ENCODE measurements at regions not wholly inside any gene's neighbourhood (a gene's known extent, or its start where the extent isn't known, plus 50 kb on each side); places are given as distances from the start of the nearest gene placed in this dataset.

DNA sequence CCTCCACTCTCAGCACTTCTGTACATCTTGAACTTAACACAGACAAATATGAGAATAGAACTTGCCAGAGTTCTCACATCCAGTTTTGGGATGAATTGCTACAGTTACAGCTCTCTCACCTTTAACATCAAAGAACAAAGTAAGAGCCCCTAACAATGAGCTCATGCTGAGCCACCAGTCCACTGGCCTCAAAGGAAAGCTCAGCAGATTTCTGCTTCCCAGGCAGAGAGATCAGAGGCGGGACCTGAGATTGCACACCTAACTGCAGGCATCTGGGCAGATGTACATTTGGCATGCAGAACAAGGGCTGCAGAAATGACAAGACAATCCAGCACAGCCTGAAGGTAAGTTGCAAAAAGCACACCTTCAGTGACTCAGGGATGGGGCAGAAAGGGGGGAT is 300.9 kb downstream of the MRPS30 start:
- Histone ChIP-seq H3K4me1 (no peaks in the 10 kb centered on the region), H3K4me2 (no peak overlapping the region), H3K27ac (no peak overlapping the region), H3K4me3 (no peak overlapping the region), H3K9me3 (no peaks in the 10 kb centered on the region)
- POLR2A ChIA-PET = no interaction called here
- FAIRE-seq (no peak), DNase-seq (ENCODE audit: low read depth in 1 of 2, low spot score in 1 of 2) (no peak), ATAC-seq (no peak)
- 0% methylated on average over 1 of the region's 1 CpG for WGBS (ENCODE audit: missing lambda C conversion rate)
- TF ChIP-seq TFCP2L1 (CRISPR knock-in tag; IDR thresholded peaks at IDR 0.05) (no peak), PHF8 (IDR thresholded peaks at IDR 0.05; ENCODE audit: borderline replicate concordance, low read depth) (no peak), RNF2 (IDR thresholded peaks at IDR 0.05; ENCODE audit: borderline replicate concordance, low read depth) (no peak), HDAC2 (IDR thresholded peaks at IDR 0.05) (no peak)
- TF ChIP-seq, protein P1, sequence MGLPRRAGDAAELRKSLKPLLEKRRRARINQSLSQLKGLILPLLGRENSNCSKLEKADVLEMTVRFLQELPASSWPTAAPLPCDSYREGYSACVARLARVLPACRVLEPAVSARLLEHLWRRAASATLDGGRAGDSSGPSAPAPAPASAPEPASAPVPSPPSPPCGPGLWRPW (IDR thresholded peaks at IDR 0.05) = no peak
- TF ChIP-seq, protein P2, sequence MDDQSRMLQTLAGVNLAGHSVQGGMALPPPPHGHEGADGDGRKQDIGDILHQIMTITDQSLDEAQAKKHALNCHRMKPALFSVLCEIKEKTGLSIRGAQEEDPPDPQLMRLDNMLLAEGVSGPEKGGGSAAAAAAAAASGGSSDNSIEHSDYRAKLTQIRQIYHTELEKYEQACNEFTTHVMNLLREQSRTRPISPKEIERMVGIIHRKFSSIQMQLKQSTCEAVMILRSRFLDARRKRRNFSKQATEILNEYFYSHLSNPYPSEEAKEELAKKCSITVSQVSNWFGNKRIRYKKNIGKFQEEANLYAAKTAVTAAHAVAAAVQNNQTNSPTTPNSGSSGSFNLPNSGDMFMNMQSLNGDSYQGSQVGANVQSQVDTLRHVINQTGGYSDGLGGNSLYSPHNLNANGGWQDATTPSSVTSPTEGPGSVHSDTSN (IDR thresholded peaks at IDR 0.05) = no peak
- CTCF ChIA-PET = no interaction called here

DNA sequence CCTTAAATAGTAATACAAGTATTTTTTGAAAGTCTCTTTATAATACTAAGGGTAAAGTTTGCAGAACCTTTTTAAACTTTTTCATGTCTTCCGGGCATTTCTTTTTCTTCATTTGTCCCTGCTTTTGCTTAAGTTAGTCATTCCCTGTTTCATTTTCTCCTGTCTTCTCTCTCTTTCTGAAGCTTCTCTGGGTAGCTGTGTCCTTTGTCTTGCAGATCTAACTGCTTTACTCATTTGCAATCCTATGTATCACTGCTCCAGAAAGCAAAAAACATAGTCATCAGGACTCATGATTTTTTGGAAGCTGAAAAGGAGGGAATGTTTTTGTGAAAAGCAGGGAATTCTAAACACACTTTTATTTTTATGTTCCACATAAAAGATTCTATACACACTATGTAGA is 301.7 kb downstream of the MRPS30 start:
- 58% methylated on average over 1 of the region's 1 CpG for WGBS (ENCODE audit: missing lambda C conversion rate)
- H3K4me2 ChIP-seq = no peak overlapping the region
- no peak for ATAC-seq
- no peak for FAIRE-seq
- ChIA-PET POLR2A (no interaction called here), CTCF (no interaction called here)
- no peak for DNase-seq (ENCODE audit: low read depth in 1 of 2, low spot score in 1 of 2)
- no peak overlapping the region for H3K4me3 ChIP-seq
- H3K9me3 ChIP-seq = no peaks in the 10 kb centered on the region
- no peak for TF ChIP-seq PHF8 (IDR thresholded peaks at IDR 0.05; ENCODE audit: borderline replicate concordance, low read depth)
- TF ChIP-seq CBX2 (IDR thresholded peaks at IDR 0.05; ENCODE audit: borderline replicate concordance, low read depth) = no peak
- TF ChIP-seq, protein P1 (IDR thresholded peaks at IDR 0.05) = no peak
- no peak for TF ChIP-seq JUNB (IDR thresholded peaks at IDR 0.05)
- TF ChIP-seq KDM1A (IDR thresholded peaks at IDR 0.05; ENCODE audit: low read depth) = no peak
- TF ChIP-seq RCOR1 (IDR thresholded peaks at IDR 0.05; ENCODE audit: low read depth, low read length) = no peak
- no peaks in the 10 kb centered on the region for H3K4me1 ChIP-seq
- no peak overlapping the region for H3K27ac ChIP-seq

DNA sequence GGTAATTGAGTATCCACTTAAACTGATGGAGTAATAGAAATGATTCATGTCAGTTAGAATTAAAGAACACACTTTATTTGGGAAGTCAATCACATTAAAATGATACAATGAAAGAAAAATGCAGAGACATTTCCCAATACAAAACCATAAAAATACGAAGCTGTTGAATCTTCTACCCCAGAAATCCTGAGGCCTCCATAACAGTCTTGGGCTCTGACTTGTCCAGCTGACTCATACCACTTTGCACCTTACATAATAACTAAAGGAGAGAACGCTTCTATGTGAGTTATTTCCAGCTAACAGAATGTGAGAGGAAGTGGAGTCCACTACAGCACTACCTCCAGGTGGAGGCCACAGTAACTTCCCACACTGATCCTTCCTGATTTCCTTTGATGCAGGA is 305.0 kb downstream of the MRPS30 start:
- Histone ChIP-seq H3K9me3 (no peaks in the 10 kb centered on the region), H3K27ac (no peak overlapping the region), H3K4me2 (no peak overlapping the region), H3K4me1 (no peaks in the 10 kb centered on the region), H3K4me3 (no peak overlapping the region)
- DNase-seq (ENCODE audit: low read depth in 1 of 2, low spot score in 1 of 2) (no peak), ATAC-seq (no peak), FAIRE-seq (no peak)
- ChIA-PET CTCF (no interaction called here), POLR2A (no interaction called here)
- TF ChIP-seq NFE2L2 (conservative IDR thresholded peaks at IDR 0.05; ENCODE audit: low read length) (no peak), HDAC2 (IDR thresholded peaks at IDR 0.05) (no peak), JUN (IDR thresholded peaks at IDR 0.05) (no peak), ZC3H11A (IDR thresholded peaks at IDR 0.05) (no peak), EHMT2 (IDR thresholded peaks at IDR 0.05; ENCODE audit: low read depth) (no peak), JUNB (IDR thresholded peaks at IDR 0.05) (no peak), FOSB (CRISPR knock-in tag; IDR thresholded peaks at IDR 0.05) (no peak), HOXB13 (CRISPR knock-in tag; IDR thresholded peaks at IDR 0.05; ENCODE audit: low read depth) (no peak), KDM5A (IDR thresholded peaks at IDR 0.05) (no peak), FOXS1 (CRISPR knock-in tag; IDR thresholded peaks at IDR 0.05) (no peak)
- TF ChIP-seq, protein P1 (IDR thresholded peaks at IDR 0.05) = no peak
- 0% methylated on average over 2 of the region's 2 CpGs for WGBS (ENCODE audit: missing lambda C conversion rate)

DNA sequence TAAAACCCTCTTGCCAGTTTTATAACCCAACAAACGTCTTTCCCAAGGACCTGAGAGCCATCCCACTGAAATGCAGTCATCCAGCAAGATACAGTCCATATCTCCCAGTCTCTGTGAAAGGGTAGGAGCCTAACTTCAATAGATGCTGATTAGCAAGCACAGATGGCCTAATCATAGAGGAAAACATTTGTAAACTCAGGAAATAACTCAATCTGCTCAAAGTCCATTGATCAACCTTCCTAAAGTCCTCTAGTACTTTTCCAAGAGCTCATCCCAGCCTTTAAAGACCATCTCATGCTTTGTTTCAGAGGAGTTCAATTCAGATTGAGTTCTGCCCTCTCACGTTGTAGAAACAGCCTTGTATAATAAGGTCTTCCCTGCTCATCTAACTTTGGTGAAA is 324.2 kb downstream of the MRPS30 start:
- WGBS (ENCODE audit: missing lambda C conversion rate) = 0% methylated on average over 2 of the region's 2 CpGs
- DNase-seq (ENCODE audit: low read depth in 1 of 2, low spot score in 1 of 2) = no peak
- TF ChIP-seq HOXB5 (CRISPR knock-in tag; IDR thresholded peaks at IDR 0.05) (no peak), KDM1A (IDR thresholded peaks at IDR 0.05; ENCODE audit: low read depth) (no peak), EP300 (IDR thresholded peaks at IDR 0.05) (no peak), HDAC2 (IDR thresholded peaks at IDR 0.05) (no peak), MYC (IDR thresholded peaks at IDR 0.05; ENCODE audit: borderline replicate concordance, low read length) (no peak), JUN (IDR thresholded peaks at IDR 0.05) (no peak), TFCP2L1 (CRISPR knock-in tag; IDR thresholded peaks at IDR 0.05) (no peak), RFX5 (IDR thresholded peaks at IDR 0.05) (no peak), ZC3H11A (IDR thresholded peaks at IDR 0.05) (no peak)
- no peaks in the 10 kb centered on the region for H3K9me3 ChIP-seq
- CTCF ChIA-PET = no interaction called here
- no peak for FAIRE-seq
- POLR2A ChIA-PET = no interaction called here
- no peak overlapping the region for H3K27ac ChIP-seq
- no peak overlapping the region for H3K4me2 ChIP-seq
- H3K4me3 ChIP-seq = no peak overlapping the region
- no peak for ATAC-seq
- H3K4me1 ChIP-seq = no peaks in the 10 kb centered on the region
